ENCODE measurements at regions not wholly inside any gene's neighbourhood (a gene's known extent, or its start where the extent isn't known, plus 50 kb on each side); places are given as distances from the start of the nearest gene placed in this dataset.

GRCh38 chr16:76183647-76184046 is 93.6 kb upstream of the CNTNAP4 start:
- TF ChIP-seq BHLHE40 (IDR thresholded peaks at IDR 0.05; ENCODE audit: borderline replicate concordance), result no peak
- TF ChIP-seq FOXM1 (IDR thresholded peaks at IDR 0.05; ENCODE audit: borderline replicate concordance), result no peak
- no peak for TF ChIP-seq FOXA1 (IDR thresholded peaks at IDR 0.05)
- TF ChIP-seq ELF4 (IDR thresholded peaks at IDR 0.05), result no peak
- TF ChIP-seq SP1 (IDR thresholded peaks at IDR 0.05), result no peak
- TF ChIP-seq FOXK2 (IDR thresholded peaks at IDR 0.05), result no peak
- TF ChIP-seq ARNT (IDR thresholded peaks at IDR 0.05), result no peak
- no peak for TF ChIP-seq CTBP1 (IDR thresholded peaks at IDR 0.05; ENCODE audit: borderline replicate concordance)
- no peak for TF ChIP-seq SUZ12 (IDR thresholded peaks at IDR 0.05)
- TF ChIP-seq L3MBTL2 (conservative IDR thresholded peaks at IDR 0.05), result no peak
- TF ChIP-seq NFRKB (IDR thresholded peaks at IDR 0.05), result no peak
- no peak for TF ChIP-seq ZNF384 (IDR thresholded peaks at IDR 0.05)
- TF ChIP-seq HDGF (IDR thresholded peaks at IDR 0.05; ENCODE audit: borderline replicate concordance), result no peak
- no peak for TF ChIP-seq LEF1 (IDR thresholded peaks at IDR 0.05; ENCODE audit: borderline replicate concordance)

All from HEK293T (cell line).